SK-N-MC (cell line): ENCODE measurements at regions not wholly inside any gene's neighbourhood (a gene's known extent, or its start where the extent isn't known, plus 50 kb on each side); places are given as distances from the start of the nearest gene placed in this dataset.

Experiments
- FOXP2 ChIP-seq: optimal IDR thresholded peaks from 2 replicates; pipeline ENCODE3; 2011; ENCODE audit warnings: mild to moderate bottlenecking, moderate library complexity; ENCODE audit not compliant: insufficient read depth; ENCODE audit errors: extremely low read length, control extremely low read depth
- POLR2AphosphoS5 ChIP-seq: IDR thresholded peaks from 2 replicates; pipeline ENCODE4 v1.6.1; 2012; ENCODE audit warnings: mild to moderate bottlenecking, low read depth, low read length, borderline replicate concordance

DNA sequence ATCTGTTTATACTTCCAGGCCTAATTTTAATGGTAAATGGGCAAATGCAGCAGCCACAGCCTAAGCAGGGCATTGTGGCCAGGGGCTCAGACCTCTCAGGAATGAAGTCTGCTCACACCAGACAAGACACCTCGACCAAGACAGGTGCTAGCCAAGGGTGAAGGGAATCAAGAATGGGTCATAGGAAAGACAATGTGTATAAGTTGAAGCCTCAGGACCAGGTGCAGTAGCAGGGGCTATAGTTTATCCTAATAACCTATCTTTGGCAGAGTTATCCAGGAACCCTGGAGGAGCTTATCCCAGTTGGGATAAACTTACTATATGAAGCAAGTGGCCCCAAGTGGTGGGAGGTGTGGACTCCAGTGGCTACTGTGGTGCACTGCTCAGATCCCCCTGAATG, 165.0 kb upstream of the TAB2 start:
- TF ChIP-seq POLR2AphosphoS5: no peak
- TF ChIP-seq FOXP2: no peak
